ACHN (cell line): ENCODE measurements at regions not wholly inside any gene's neighbourhood (a gene's known extent, or its start where the extent isn't known, plus 50 kb on each side); places are given as distances from the start of the nearest gene placed in this dataset.

Source experiments
- DNase-seq: peaks from one replicate; pipeline ENCODE4 v3.0.0-alpha.2; 2015
- in situ Hi-C: cut with HindIII; loops from 2 replicates; pipeline ENCODE4 v1.10.0; 2017; ENCODE audit warnings: low sequenced_read_pairs, low pct_ligation_motif_present, low pct_unique_long_range_greater_than_20kb

DNA sequence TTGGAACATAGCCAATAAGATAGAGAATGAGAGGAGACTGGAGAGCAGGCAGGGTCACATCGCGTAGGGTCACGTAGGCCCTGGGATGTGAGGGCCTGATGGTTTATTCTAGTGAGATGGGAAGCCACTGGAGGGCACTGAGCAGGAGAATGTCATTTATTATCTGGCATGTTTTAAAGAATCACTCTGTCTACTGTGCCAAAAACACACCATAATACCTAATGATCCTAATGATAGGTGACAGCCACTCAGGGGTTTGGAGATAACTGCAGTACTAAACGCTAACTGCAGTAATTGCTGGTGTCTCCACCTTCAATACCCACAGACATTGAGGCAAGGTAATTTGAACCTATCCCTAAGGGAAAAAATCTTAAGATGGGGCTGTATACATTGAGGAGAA is 185.4 kb downstream of the TTLL7 start:
- in situ Hi-C loops, result no loop called here
- DNase-seq, result no peak

- in situ Hi-C loops, result no loop called here
- DNase-seq, result no peak
These were observed 188.8 kb downstream of the TTLL7 start for GRCh38 chr1:83810144-83810543.

GRCh38 chr1:83808536-83808935 is 190.4 kb downstream of the TTLL7 start:
- DNase-seq, result no peak
- in situ Hi-C loops, result no loop called here

- in situ Hi-C loops, result no loop called here
- DNase-seq, result no peak
These were observed 191.1 kb downstream of the TTLL7 start for GRCh38 chr1:83807821-83808220.

DNA sequence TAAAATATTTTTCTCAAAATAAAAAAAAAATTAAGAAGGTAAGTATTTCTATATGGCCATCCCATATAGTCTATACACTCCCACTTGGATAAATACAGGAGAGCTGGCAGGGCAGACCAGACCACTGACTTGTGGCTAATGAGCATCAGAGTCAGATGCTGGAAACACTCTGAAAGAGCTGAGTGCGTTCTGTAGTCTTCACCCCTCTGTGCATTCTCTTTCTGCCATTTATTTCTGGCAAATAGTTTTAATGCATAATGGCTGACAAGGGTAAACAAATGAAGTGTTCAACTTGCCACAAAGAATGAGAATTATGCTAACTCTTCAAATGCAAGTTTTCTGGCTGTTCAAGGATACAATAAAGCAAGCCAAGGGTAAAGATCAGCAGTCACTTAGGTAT is 191.7 kb downstream of the TTLL7 start:
- DNase-seq, result no peak
- in situ Hi-C loops, result no loop called here

GRCh38 chr1:83805921-83806320 is 193.0 kb downstream of the TTLL7 start:
- in situ Hi-C loops, result no loop called here
- DNase-seq, result no peak

DNA sequence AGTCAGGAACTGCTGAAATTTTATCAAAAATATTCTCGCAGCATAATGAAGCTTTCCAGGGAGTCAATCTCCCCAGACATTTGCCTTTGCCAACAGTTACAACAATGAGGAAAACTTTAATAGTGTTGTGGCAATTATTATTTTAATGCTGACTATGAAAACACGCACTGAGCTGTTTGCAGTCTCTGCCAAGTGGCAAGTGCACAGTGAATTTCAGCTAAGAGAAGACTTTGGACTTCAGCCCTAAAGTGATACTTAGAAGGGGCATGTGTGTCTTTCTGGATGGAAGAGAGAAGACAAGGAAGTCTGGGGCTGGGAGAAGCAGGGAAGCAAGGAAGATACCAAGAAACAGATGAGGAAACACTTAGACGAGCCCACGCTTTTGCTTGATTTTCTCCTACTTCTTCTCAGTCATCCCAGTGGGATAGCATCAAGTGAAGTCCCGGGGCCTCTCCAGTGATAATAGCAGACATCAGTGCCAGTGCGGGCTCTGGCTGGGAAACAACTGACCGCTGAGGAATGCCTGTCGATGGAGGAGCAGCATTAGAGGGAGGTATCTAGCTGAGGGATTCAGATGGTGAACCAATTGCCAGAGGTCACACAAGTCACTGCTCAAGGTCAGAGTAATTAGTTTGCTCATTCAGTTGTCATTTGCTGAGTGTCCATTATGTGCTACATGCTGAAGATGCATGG is 196.3 kb downstream of the TTLL7 start:
- DNase-seq, result no peak
- in situ Hi-C loops, result no loop called here

- in situ Hi-C loops, result no loop called here
- no peak for DNase-seq
These were observed 196.9 kb downstream of the TTLL7 start for GRCh38 chr1:83802023-83802422.

DNA sequence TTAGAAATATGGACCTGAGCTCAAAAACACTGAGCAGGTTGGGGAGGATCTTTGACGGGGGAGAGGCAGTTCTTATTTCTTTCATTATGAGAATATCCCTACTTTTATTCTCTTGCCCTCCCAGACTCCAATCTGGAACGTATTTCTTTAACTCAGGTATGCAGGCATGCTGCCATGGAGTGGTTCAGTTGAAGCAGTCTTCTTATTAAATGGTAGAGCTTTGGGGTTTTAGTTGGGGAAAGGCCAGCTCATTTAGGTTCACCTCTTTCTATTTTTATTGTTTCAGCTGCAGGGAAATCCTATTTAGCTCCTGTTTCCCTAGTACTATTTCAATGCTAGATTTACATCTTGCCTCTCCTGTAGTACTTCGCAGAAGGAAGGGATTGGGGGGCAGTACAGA is 198.9 kb downstream of the TTLL7 start:
- DNase-seq, result no peak
- in situ Hi-C loops, result no loop called here

GRCh38 chr1:83799594-83799993 is 199.3 kb downstream of the TTLL7 start:
- in situ Hi-C loops, result no loop called here
- DNase-seq, result no peak

DNA sequence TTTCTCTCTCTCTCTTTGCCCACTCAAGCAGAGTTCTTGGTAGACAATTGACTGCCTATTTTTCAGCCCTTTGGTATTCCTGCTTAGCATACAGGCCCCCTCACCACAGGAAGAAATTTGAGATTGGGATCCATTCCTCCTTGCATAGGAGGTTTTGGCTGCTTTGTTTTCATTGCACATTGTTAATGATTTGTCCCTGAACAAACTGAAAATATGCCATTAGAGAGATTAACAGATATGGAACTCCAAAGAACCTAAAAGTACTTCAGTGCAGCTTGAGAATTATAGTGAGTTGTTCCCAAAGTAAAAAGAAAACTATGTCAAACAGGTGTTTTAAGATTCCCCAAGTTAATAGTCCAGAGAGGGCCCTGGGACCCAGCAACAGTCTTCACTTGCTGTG is 200.0 kb downstream of the TTLL7 start:
- DNase-seq, result no peak
- in situ Hi-C loops, result no loop called here

DNA sequence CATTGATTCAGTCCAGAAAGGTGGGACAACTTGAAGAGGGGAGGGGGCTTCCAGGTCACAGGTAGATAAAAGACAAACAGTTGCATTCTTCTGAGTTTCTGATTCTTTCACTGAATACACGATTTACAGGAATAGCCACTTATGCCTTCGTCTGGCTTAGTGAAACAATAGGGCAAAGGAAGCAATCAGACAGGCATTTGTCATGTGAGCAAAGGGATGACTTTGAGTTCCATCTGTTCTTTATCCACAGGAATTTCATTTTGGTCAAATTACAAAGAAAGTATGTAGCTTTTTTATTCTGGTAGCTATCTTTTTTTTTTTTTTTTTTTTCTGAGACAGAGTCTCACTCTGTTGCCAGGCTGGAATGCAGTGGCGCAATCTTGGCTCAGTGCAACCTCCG is 202.5 kb downstream of the TTLL7 start:
- DNase-seq, result no peak
- in situ Hi-C loops, result no loop called here

DNA sequence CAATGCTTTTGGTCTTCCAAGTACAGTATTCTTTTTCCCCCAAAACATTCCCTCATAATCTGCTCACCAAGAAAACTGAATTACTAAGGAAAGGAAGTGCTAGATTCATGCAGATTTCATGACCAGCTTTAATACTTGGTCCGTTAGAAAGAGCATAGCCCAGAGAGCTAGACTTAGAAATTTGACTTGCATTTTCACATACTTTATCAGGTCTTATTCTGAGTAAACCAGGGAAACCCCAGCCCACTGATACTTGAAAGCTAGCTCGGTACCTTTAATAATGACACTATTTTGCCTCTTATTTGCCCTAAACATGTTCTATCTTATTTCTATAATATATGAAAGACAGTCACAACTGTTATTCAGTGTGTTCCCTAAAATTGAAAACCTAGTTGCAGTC is 204.5 kb downstream of the TTLL7 start:
- in situ Hi-C loops, result no loop called here
- no peak for DNase-seq

- DNase-seq, result no peak
- in situ Hi-C loops, result no loop called here
These were observed 207.0 kb downstream of the TTLL7 start for GRCh38 chr1:83791821-83792437.

- in situ Hi-C loops, result no loop called here
- DNase-seq, result no peak
These were observed 208.5 kb downstream of the TTLL7 start for GRCh38 chr1:83790446-83790845.

DNA sequence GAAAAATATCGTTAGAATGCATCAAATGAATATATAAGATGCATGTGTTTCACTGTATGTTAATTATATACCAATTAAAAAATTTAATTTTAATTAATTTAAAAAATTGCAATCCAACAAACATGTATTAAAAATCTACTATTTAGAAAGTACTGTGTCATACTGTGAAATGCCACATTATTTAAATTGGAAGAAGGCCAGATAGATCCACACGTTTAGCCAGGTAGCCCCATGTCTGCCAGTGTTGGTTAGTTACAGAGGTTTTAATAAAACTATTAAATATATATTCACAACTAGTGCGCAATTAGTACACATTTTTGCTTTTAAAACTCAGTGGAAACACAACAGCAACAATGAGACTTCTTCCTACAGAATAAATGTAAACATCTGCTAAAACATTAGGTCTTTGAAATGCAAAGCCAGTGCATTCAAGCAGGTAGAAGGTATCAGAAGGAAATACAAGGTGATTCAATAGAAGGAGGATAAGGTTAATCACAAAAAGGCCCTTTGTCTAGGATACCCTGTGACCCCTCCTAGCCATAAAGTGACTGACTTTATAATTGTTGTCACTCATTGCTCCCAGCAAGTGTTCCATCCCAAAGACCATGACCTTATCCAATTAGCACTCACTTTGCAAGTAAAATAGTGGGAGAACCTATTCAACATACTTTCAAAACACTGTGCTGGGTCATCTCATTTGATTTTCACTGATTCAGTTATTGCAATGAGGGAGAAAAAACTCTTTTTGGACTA is 211.5 kb downstream of the TTLL7 start:
- in situ Hi-C loops, result no loop called here
- no peak for DNase-seq

DNA sequence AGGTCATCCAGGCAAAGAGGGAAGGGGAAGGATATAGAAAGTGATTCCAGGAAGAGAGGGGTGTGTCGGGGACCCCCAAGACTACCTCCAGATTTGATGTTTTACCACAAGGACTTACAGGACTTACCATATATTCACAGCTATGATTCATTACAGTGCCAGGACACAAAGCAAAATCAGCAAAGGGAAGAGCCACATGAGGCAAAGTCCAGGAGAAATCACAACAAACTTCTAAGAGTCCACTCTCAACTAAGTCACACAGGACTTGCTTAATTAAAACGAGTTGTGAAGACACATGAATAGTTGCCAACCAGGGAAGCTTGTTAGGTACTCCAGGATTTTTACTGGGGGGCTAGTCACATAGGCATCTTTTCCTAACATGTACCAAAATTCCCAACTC is 217.3 kb downstream of the TTLL7 start:
- in situ Hi-C loops, result no loop called here
- DNase-seq, result no peak

GRCh38 chr1:83779565-83779964 is 219.4 kb downstream of the TTLL7 start:
- in situ Hi-C loops, result no loop called here
- no peak for DNase-seq

- DNase-seq, result no peak
- in situ Hi-C loops, result no loop called here
These were observed 221.2 kb downstream of the TTLL7 start for GRCh38 chr1:83777758-83778101.
